HAP-1 (cell line): ENCODE measurements at regions not wholly inside any gene's neighbourhood (a gene's known extent, or its start where the extent isn't known, plus 50 kb on each side); places are given as distances from the start of the nearest gene placed in this dataset.

Experiments used
- DNase-seq, 2 experiments: peaks; one replicate each; pipeline ENCODE4 v3.0.0-alpha.2; 2016 to 2020; ENCODE audit warnings: low spot score in 2 of 2
- H3K27me3 ChIP-seq: fragments of 250-450 bp; sonication (Bioruptor Pico); 2 replicates; pipeline ENCODE4 v1.5.1; 2020; ENCODE audit warnings: low read depth, mild to moderate bottlenecking, moderate library complexity
- H3K36me3 ChIP-seq: fragments of 250-450 bp; sonication (Bioruptor Pico); replicated peaks from 2 replicates; pipeline ENCODE4 v1.5.1; 2020; ENCODE audit warnings: mild to moderate bottlenecking
- H3K4me1 ChIP-seq: fragments of 250-450 bp; sonication (Bioruptor Pico); 2 replicates; pipeline ENCODE4 v1.5.1; 2020; ENCODE audit warnings: mild to moderate bottlenecking
- H3K4me3 ChIP-seq: fragments of 250-450 bp; sonication (Bioruptor Pico); 2 replicates; pipeline ENCODE4 v1.5.1; 2020; ENCODE audit warnings: mild to moderate bottlenecking, moderate library complexity
- H3K9me3 ChIP-seq: fragments of 250-450 bp; sonication (Bioruptor Pico); 2 replicates; pipeline ENCODE4 v1.5.1; 2020; ENCODE audit warnings: mild to moderate bottlenecking, moderate library complexity
- in situ Hi-C: fragments of 300-500 bp; cut with MboI; formaldehyde crosslinking; loops from 3 replicates; pipeline ENCODE4 v1.14.3; 2020; ENCODE audit warnings: low sequenced_read_pairs, inconsistent platforms, mixed read lengths

DNA sequence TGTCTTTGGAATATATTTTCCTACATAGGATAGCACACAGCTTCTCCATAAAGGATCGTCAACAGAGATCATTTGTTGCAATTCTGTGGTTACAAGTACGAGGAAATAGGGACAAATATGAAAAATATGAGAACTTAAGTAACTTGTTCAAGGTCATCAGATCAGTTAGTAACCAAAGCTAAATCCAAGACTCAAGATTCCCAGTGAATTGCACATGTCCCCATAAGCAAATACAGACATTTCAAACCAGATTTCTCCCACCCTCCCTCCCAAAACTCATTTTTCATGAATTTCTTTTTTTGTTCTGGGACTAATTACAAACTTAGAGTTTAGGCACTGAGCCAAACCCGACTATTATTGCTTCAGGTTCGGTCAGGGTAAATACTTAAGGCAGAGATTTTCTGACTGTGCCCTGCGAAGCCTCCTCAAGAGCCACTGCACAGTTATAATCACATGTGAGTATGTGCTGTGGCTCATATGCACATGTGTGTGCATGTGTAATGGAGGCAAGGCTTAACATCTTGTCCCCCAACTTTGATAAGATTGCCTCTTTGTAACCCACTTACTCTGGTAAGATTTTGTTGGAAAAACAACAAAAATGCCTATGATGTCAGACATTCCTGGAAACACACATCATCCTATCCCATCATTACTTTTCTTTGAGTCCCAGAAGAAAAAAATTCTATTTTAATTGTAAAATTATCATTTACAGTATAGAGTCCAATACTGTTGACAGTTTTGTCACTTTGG, 216.2 kb downstream of the CD83 start:
- Histone ChIP-seq H3K4me1 (no peaks in the 10 kb centered on the region), H3K36me3 (no peaks in the 10 kb centered on the region), H3K27me3 (no peaks in the 10 kb centered on the region), H3K9me3 (no peaks in the 10 kb centered on the region), H3K4me3 (no peak overlapping the region)
- in situ Hi-C loops: no loop called here
- DNase-seq: no peak

DNA sequence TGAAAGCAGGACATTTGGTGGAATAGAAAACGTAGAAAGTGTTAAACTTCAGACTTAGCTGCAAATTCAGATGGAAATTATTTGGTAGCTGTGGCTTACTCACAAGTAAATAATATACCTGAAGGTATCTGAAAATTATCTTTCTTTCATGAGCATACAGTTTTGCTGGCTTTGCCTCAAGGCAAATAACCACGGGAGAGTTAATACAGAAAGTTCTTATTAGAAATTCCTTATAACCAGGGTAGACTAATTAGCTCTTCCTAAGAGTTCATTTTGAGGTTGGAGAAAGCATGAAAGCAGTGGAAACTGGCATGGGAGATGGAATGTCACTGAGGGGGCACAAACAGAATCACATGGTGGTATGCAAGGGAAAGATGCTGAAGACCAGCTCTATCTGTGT, 217.5 kb downstream of the CD83 start:
- in situ Hi-C loops: no loop called here
- Histone ChIP-seq H3K27me3 (no peaks in the 10 kb centered on the region), H3K4me3 (no peak overlapping the region)

GRCh38 chr6:14337152-14337551, 219.6 kb downstream of the CD83 start:
- no peaks in the 10 kb centered on the region for H3K9me3 ChIP-seq
- H3K4me3 ChIP-seq: no peak overlapping the region
- H3K4me1 ChIP-seq: no peaks in the 10 kb centered on the region
- no peaks in the 10 kb centered on the region for H3K27me3 ChIP-seq
- H3K36me3 ChIP-seq: no peaks in the 10 kb centered on the region
- DNase-seq: no peak
- in situ Hi-C loops: no loop called here

More for the DNA sequence above, 217.5 kb downstream of the CD83 start:
- Histone ChIP-seq H3K9me3 (no peaks in the 10 kb centered on the region), H3K4me1 (no peaks in the 10 kb centered on the region), H3K36me3 (no peaks in the 10 kb centered on the region)
- no peak for DNase-seq

- Histone ChIP-seq H3K27me3 (no peaks in the 10 kb centered on the region), H3K36me3 (no peaks in the 10 kb centered on the region), H3K4me3 (no peak overlapping the region), H3K9me3 (no peaks in the 10 kb centered on the region), H3K4me1 (no peaks in the 10 kb centered on the region)
- no peak for DNase-seq
- in situ Hi-C loops: no loop called here
Measured at GRCh38 chr6:14339172-14339571, 221.6 kb downstream of the CD83 start.

DNA sequence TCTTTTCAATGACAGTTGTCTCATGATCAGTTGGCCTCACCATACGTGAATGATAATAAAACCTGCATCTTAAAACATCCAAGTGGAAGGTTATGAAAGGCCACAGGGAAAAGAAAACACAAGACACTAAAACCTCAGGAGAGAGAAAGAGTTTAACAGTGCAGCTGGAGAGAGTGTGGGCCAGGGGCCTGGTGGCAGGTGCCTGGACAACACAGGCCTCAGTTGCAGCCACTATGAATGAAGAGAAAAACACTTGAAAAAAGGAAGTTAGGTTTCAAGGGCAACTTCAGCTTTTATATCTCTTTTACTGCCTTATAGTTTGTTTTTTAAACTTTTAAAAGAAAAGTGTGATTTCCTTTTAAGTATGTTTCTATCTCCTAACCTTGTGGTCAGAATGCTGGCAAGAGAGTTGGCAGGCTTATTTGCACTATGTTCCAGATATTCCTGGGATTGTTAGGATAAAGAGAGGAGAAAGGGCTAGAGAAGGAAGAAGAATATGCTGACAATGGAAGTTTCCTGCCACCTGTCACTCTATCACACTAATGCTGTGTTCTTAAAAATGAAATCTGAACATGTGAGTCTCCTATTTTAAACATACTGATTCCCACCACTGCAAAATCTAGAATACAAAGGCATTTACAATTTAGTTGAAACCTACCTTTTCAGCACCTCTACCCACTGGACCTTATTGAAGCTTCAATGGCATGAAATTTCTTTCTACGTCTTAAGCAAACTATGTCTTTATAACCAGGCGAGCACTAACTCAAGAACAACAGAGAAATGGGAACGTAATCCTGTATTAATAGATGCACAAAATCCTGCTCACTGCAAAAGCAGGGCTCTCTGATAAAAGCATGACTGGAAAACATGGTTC, 222.4 kb downstream of the CD83 start:
- Histone ChIP-seq H3K9me3 (no peaks in the 10 kb centered on the region), H3K4me1 (no peaks in the 10 kb centered on the region), H3K36me3 (no peaks in the 10 kb centered on the region), H3K4me3 (no peak overlapping the region), H3K27me3 (no peaks in the 10 kb centered on the region)
- in situ Hi-C loops: no loop called here
- DNase-seq: no peak

GRCh38 chr6:14344486-14344885, 226.9 kb downstream of the CD83 start:
- H3K4me1 ChIP-seq: no peaks in the 10 kb centered on the region
- in situ Hi-C loops: no loop called here
- no peaks in the 10 kb centered on the region for H3K27me3 ChIP-seq
- no peak for DNase-seq
- H3K9me3 ChIP-seq: no peaks in the 10 kb centered on the region
- no peaks in the 10 kb centered on the region for H3K36me3 ChIP-seq
- H3K4me3 ChIP-seq: no peak overlapping the region

DNA sequence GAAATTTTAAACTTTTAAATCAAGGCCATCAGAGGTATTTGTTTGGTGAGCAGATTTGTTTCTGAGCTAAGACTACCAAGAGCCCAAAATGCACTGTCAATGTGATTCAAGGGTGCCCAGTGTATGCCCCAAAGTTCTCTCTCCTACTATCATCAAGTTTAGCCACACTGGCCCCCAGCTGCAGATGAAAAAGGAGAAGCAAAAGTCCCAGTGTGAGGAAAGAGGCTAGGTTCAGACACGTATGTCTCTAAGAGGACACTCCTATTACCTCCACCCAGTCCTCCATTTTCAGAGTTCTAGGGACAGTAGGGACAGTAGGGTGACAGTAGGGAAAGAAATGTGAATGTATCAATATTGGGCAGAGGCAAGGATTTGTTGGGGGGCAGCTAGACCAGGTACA, 230.8 kb downstream of the CD83 start:
- Histone ChIP-seq H3K4me1 (no peaks in the 10 kb centered on the region), H3K36me3 (no peaks in the 10 kb centered on the region)
- in situ Hi-C loops: no loop called here

GRCh38 chr6:14349507-14349906, 231.9 kb downstream of the CD83 start:
- Histone ChIP-seq H3K9me3 (no peaks in the 10 kb centered on the region), H3K27me3 (no peaks in the 10 kb centered on the region), H3K4me1 (no peaks in the 10 kb centered on the region), H3K4me3 (no peak overlapping the region), H3K36me3 (no peaks in the 10 kb centered on the region)
- no peak for DNase-seq
- in situ Hi-C loops: no loop called here

More for the DNA sequence above, 230.8 kb downstream of the CD83 start:
- DNase-seq: no peak
- H3K27me3 ChIP-seq: no peaks in the 10 kb centered on the region
- no peaks in the 10 kb centered on the region for H3K9me3 ChIP-seq
- H3K4me3 ChIP-seq: no peak overlapping the region

DNA sequence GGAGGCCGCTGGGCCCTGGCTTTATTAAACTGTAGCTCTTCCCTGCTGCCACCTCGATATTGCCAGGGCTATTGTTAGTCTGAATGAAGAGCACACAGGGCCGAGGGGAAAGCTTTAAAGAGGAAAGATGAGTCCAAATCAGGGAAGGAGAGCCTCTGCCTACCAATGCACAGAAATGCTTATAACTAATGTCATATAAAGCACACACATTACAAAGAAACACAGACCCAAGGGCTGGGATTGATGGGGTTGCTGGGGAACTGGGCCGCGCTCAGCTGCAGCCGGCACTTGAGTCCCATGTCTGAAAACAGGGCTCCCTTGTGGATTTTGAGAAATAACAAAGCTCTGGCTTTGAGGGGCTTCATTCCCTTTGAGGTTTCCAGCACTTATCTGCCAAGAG, 232.6 kb downstream of the CD83 start:
- Histone ChIP-seq H3K4me3 (no peak overlapping the region), H3K9me3 (no peaks in the 10 kb centered on the region), H3K27me3 (no peaks in the 10 kb centered on the region), H3K36me3 (no peaks in the 10 kb centered on the region), H3K4me1 (no peaks in the 10 kb centered on the region)
- in situ Hi-C loops: no loop called here
- no peak for DNase-seq

DNA sequence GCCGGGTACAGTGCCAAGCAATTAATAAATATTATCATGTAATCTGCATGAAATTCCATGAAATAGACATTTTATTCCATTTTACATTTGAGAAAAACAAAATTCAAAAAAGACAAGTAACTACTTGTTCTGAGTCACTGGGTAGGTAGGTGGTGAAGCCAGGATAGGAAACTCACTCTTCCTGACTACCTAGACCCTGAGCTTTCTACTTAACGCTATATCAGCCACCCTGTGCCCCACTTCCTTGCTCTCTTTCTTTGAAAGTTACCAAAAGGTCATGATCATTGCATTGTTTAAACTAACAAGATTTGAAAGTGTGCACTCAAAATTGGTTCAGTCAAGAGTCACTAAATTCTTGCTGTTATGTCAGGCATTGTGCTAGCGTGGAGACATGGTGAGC, 235.7 kb downstream of the CD83 start:
- DNase-seq: no peak
- in situ Hi-C loops: no loop called here
- no peaks in the 10 kb centered on the region for H3K27me3 ChIP-seq
- H3K4me1 ChIP-seq: peaks cover 13% of the 10 kb centered on the region
- no peaks in the 10 kb centered on the region for H3K36me3 ChIP-seq
- H3K4me3 ChIP-seq: no peak overlapping the region
- no peaks in the 10 kb centered on the region for H3K9me3 ChIP-seq

DNA sequence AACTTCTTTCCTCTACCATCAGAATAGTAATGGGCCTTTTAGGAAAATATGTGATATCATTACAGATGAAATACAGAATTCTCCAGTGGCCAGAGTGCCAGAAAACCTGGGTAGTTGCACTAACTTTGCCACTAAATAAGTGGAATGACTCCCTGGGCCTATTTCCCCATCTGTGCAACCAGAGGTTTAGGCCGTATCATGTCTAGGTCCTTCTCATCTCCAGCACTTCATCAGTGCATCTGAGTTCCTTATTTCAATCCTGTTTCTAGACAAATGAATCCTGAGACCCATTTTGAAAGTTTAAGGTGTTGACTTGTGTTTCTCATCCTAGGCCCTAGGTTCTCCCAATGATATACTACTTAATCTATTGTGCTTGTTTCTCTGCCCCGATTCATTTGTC, 236.2 kb downstream of the CD83 start:
- Histone ChIP-seq H3K9me3 (no peaks in the 10 kb centered on the region), H3K36me3 (no peaks in the 10 kb centered on the region), H3K4me1 (peaks cover 14% of the 10 kb centered on the region), H3K4me3 (no peak overlapping the region), H3K27me3 (no peaks in the 10 kb centered on the region)
- in situ Hi-C loops: no loop called here
- DNase-seq: no peak

DNA sequence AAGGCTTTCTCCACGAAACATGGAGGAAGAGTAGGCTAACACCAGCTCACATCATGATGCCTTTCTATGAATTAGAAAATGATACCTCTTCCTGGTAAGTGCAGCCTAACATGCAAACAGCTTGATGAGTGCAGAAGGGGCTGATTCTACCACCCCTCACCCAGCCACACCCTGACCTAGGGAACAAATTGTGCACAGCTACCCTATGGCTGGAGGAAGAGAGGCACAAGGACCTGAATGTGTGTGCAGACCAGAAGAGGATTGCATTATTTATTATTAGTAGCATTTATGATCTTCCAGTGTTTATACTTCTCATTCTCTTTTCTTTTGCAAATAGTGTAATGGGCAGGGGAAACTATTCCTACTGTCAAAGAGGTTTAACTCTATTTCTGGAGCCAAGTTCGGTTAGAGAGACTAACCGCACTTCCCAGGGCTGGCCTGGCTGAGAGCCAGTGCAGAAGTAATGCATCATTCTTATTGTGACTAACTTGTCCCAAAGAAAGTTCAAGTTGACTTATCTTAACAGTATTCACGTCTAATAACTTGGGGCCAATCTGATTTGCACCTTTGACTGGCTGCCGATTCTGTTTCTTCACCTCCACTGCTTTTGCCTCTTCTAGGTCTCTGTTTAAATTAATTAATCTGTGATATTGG, 237.5 kb downstream of the CD83 start:
- H3K27me3 ChIP-seq: no peaks in the 10 kb centered on the region; the same call in 1 of the 2 replicates
- peaks cover 14% of the 10 kb centered on the region for H3K4me1 ChIP-seq
- in situ Hi-C loops: no loop called here
- no peaks in the 10 kb centered on the region for H3K9me3 ChIP-seq
- H3K4me3 ChIP-seq: no peak overlapping the region
- no peak for DNase-seq
- no peaks in the 10 kb centered on the region for H3K36me3 ChIP-seq

- in situ Hi-C loops: no loop called here
- Histone ChIP-seq H3K4me1 (peaks cover 14% of the 10 kb centered on the region), H3K36me3 (no peaks in the 10 kb centered on the region), H3K4me3 (no peak overlapping the region), H3K27me3 (no peaks in the 10 kb centered on the region; the same call in 1 of the 2 replicates), H3K9me3 (no peaks in the 10 kb centered on the region)
- DNase-seq: no peak
Measured at GRCh38 chr6:14359438-14359837, 241.9 kb downstream of the CD83 start.

- no peaks in the 10 kb centered on the region; the same call in 1 of the 2 replicates for H3K27me3 ChIP-seq
- in situ Hi-C loops: no loop called here
Measured at GRCh38 chr6:14360565-14360964, 243.0 kb downstream of the CD83 start.

More at GRCh38 chr6:14360565-14360964, 243.0 kb downstream of the CD83 start:
- DNase-seq: no peak
- Histone ChIP-seq H3K4me3 (no peak overlapping the region), H3K36me3 (no peaks in the 10 kb centered on the region), H3K9me3 (no peaks in the 10 kb centered on the region), H3K4me1 (peaks cover 14% of the 10 kb centered on the region)
